ENCODE measurements at regions not wholly inside any gene's neighbourhood (a gene's known extent, or its start where the extent isn't known, plus 50 kb on each side); places are given as distances from the start of the nearest gene placed in this dataset.

GRCh38 chr12:78726854-78727253 lies 137.7 kb upstream of the SYT1 start (continued):
- TF ChIP-seq OSR1 (CRISPR knock-in tag; IDR thresholded peaks at IDR 0.05) (no peak), ZNF565 (CRISPR knock-in tag; conservative IDR thresholded peaks at IDR 0.05; ENCODE audit: low read depth) (no peak), CSRNP3 (CRISPR knock-in tag; IDR thresholded peaks at IDR 0.05) (no peak), ZNF8 (CRISPR knock-in tag; IDR thresholded peaks at IDR 0.05) (no peak)

GRCh38 chr12:78732481-78732880 lies 132.1 kb upstream of the SYT1 start:
- TF ChIP-seq ZNF8 (CRISPR knock-in tag; IDR thresholded peaks at IDR 0.05): no peak
- no peak for TF ChIP-seq OSR1 (CRISPR knock-in tag; IDR thresholded peaks at IDR 0.05)
- TF ChIP-seq ZFP3 (CRISPR knock-in tag; IDR thresholded peaks at IDR 0.05): no peak
- no peak for TF ChIP-seq PPARA (CRISPR knock-in tag; IDR thresholded peaks at IDR 0.05; ENCODE audit: borderline replicate concordance)

GRCh38 chr12:78739653-78740052 lies 124.9 kb upstream of the SYT1 start:
- no peak for TF ChIP-seq CSRNP3 (CRISPR knock-in tag; IDR thresholded peaks at IDR 0.05)
- TF ChIP-seq ESRRG (CRISPR knock-in tag; IDR thresholded peaks at IDR 0.05): no peak
- TF ChIP-seq POU6F1 (CRISPR knock-in tag; IDR thresholded peaks at IDR 0.05; ENCODE audit: borderline replicate concordance, low read depth): no peak
- TF ChIP-seq TSHZ2 (CRISPR knock-in tag; IDR thresholded peaks at IDR 0.05): no peak
- no peak for TF ChIP-seq ZNF8 (CRISPR knock-in tag; IDR thresholded peaks at IDR 0.05)
- TF ChIP-seq ZNF565 (CRISPR knock-in tag; conservative IDR thresholded peaks at IDR 0.05; ENCODE audit: low read depth): no peak
- TF ChIP-seq GLIS3 (CRISPR knock-in tag; IDR thresholded peaks at IDR 0.05): no peak
- TF ChIP-seq RARB (CRISPR knock-in tag; IDR thresholded peaks at IDR 0.05): no peak
- TF ChIP-seq CREB5 (CRISPR knock-in tag; IDR thresholded peaks at IDR 0.05; ENCODE audit: low read depth): no peak
- no peak for TF ChIP-seq OSR1 (CRISPR knock-in tag; IDR thresholded peaks at IDR 0.05)
- no peak for TF ChIP-seq ZNF70 (CRISPR knock-in tag; IDR thresholded peaks at IDR 0.05)
- TF ChIP-seq ZC3H10 (CRISPR knock-in tag; IDR thresholded peaks at IDR 0.05): no peak
- no peak for TF ChIP-seq BACH2 (CRISPR knock-in tag; IDR thresholded peaks at IDR 0.05; ENCODE audit: borderline replicate concordance)
- no peak for TF ChIP-seq ZFP3 (CRISPR knock-in tag; IDR thresholded peaks at IDR 0.05)
- no peak for TF ChIP-seq ISL1 (CRISPR knock-in tag; IDR thresholded peaks at IDR 0.05)
- no peak for TF ChIP-seq PATZ1 (CRISPR knock-in tag; IDR thresholded peaks at IDR 0.05; ENCODE audit: borderline replicate concordance)
- no peak for TF ChIP-seq PPARA (CRISPR knock-in tag; IDR thresholded peaks at IDR 0.05; ENCODE audit: borderline replicate concordance)
- no peak for TF ChIP-seq ZFP30 (CRISPR knock-in tag; IDR thresholded peaks at IDR 0.05)
- TF ChIP-seq ARNTL (CRISPR knock-in tag; IDR thresholded peaks at IDR 0.05; ENCODE audit: borderline replicate concordance, low read depth): no peak
- TF ChIP-seq TOX (CRISPR knock-in tag; IDR thresholded peaks at IDR 0.05; ENCODE audit: borderline replicate concordance): no peak
- no peak for ATAC-seq

More at GRCh38 chr12:78732481-78732880, 132.1 kb upstream of the SYT1 start:
- no peak for ATAC-seq

Data from SK-N-SH treated with all-trans-retinoic acid at 6 μM for 48 hours (cell line).